Stimulated activated CD8-positive, alpha-beta memory T cell treated with anti-CD3 and anti-CD28 coated beads, Interleukin-2, amount 100 ng/mL, for 1 hour (primary cell): ENCODE measurements at regions not wholly inside any gene's neighbourhood (a gene's known extent, or its start where the extent isn't known, plus 50 kb on each side); places are given as distances from the start of the nearest gene placed in this dataset.
"Not testable (repeated sequence)": the region's sequence is repeated elsewhere in the genome, so short reads cannot be mapped to it uniquely, and the experiment has no call there.

Experiments
- DNase-seq, 2 donors: peaks; one replicate each; pipeline ENCODE4 v3.0.0-alpha.2; 2020; ENCODE audit warnings: low read depth in 2 of 2

DNA sequence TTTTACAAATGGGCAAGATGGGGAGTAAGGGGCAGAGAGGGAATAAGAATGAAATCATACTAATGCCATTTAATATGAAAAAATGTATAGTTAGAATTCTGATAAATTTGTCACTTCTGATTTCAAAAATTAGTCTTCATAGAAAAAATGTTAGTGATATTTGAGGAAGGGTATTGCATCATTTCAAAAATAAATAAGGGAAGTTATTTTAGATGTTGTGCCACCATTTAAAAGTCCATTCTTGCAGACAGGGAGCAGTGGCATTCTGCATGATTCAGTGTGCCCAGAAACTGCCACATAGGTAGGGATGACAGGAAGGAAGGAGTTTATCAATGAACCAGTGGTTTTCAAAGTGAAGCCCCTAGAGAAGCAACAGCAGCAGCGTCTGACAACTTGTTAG is 674.6 kb downstream of the EPM2A start:
- no peak for DNase-seq

DNA sequence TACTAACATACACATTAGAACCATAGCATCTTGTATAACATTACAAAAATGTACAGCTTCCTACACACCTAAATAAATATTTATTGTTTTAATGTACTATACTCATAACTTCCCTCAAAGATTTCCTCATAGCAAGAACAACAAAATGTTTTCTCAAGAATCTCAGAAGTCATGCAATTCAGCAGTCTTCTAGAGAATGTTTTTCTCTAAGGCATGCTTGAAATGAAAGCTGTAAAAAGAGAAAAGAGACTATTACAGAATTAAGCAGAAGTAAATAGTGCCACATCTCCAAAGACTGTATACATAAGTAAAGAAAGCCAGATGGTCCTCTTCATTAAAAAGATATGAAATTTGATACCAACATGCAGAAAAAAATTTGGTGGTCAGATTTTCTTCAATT is 672.2 kb downstream of the EPM2A start:
- DNase-seq, result no peak

DNA sequence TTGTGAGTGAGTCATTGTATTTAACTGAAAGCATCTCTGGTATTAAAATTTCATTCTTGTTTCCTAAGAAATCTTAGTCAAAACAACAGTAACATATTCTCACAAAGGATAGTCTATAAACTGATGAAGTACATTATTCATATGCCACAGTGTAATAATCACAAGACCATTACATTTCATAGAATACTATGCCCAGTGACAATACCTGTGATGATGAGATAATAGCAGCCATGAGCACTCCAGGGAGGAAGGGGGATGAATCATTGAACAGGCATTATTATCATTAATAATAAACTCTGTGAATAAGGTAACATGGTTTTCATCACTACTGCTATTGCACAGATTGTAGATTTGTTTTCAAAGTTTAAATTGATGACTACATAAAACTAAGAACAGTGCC is 667.9 kb downstream of the EPM2A start:
- DNase-seq, result no peak

DNA sequence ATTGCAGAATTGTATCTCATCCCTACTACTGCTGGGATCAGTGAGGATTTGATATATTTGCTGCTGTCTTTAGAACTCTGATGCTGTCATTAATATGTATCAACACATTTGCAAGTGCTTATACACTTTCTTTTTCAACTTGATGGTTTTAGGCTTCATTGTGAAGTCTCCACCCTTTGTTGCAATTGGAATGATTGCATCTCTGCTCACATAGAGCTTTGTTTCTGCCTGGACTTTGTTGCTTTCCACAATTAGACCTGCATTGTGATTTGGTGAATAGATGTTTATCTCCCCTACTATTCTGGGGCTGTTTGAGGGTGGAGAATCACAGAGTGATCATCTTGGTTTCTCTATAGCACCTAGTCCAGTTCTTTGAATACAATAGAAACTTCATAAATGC is 666.7 kb downstream of the EPM2A start:
- no peak for DNase-seq

DNA sequence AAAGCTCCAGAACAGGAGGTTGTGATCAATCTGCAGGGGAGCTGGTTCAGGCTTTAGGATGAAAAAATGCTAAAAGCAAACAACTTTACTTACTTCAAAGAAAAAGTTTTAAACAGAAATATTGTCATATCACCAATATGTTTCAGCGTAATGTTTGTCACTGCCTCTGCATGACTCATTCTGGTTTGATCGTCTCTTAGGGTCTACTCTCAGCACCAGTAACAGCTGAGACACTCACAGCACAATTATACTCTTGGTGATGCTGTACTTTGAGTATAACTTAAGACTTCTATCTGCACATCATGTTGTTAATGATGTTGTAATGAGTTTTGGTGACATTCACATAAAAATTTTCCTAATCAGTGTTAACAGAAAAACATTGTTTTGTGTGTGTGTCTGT is 665.4 kb downstream of the EPM2A start:
- DNase-seq, result no peak

DNA sequence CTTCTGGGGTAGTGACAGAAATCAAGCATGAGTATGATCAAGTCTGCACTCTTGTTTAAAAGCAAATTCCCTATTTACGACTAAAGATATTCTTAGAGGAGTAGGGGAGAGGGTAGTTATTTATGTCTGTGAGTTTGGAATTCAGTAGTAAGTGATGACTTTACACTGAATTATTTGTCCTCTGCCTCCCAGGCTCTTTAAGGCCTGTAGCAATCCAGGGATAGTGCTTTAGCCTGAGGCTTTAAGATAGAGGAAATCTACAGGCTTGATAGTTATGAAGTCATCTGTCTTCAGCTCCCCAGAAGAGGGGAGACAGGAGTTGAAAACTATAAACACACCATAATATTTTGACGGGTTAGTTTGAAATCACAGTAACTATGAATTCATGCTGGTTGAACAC is 664.5 kb downstream of the EPM2A start:
- DNase-seq, result no peak

DNA sequence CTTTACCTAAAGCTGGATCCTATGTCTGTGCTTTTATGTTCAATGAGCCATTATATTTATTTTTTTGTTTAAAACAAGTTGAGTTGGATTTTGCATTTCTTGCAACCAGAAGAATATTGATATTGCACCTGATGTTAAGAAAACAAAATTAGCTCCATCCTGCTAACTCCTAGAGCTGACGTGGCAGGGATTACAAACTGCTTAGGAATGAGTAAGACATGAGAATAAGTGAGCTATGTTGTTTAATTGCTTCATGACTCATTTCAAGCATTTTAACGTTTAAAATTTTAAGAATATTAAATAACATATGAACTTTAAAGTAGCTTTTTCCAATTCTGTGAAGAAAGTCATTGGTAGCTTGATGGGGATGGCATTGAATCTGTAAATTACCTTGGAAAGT is 663.5 kb downstream of the EPM2A start:
- no peak for DNase-seq

DNA sequence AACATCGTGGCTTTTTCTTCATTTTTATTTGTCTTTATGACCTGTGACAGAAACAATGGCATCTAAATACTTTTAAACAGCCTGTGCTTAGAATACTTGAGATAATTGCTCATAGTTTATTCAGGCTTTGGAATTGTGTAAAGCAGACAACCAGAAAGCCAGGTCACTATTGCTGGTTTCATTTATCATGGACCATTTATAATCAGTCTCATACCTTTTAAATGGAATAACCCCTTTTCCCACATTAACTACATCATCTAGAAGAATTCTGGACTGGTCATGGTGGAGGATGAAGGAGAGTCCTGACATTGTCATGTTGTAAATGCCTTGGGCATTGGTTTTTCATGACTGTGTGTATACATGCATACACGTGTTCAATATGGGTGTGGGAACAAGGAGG is 661.5 kb downstream of the EPM2A start:
- DNase-seq, result no peak

DNA sequence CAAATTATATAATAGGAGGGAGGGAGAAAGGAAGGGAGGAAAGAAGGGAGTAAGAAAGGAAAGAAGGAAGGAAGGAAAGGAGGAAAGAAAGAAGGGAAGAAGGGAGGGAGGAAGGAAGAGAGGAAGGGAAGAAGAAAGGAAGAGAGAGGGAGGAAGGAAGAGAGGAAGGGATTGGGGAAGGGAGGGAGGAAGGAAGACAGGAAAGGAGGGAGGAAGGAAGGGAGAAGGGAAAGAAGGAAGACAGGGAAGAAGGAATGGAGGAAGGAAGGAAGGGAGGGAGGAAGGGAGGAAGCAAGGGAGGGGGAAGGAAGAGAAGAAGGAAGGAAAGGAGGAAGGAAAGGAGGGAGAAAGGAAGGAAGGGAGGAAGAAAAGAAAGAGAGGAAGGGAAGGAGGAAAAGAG is 660.5 kb downstream of the EPM2A start:
- no peak for DNase-seq

DNA sequence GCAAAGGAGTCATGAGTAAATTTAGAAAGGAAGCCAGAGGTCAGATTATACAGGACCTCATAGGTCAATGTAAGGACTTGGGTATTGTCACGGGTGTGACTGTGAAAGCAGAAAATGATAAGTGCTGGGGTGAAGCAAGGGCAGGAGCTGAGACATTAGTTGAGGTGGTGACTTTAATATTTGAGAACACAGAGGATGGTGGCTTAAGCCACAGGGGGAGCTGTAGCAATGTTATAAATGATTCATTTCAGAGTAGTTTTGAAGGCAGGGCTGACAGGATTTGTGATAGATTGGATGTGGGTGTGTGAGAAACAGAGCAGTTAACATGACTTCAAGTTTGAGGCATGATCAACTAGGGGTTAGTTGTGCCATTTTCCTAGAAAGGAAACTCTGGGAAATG is 659.9 kb downstream of the EPM2A start:
- DNase-seq, result no peak

DNA sequence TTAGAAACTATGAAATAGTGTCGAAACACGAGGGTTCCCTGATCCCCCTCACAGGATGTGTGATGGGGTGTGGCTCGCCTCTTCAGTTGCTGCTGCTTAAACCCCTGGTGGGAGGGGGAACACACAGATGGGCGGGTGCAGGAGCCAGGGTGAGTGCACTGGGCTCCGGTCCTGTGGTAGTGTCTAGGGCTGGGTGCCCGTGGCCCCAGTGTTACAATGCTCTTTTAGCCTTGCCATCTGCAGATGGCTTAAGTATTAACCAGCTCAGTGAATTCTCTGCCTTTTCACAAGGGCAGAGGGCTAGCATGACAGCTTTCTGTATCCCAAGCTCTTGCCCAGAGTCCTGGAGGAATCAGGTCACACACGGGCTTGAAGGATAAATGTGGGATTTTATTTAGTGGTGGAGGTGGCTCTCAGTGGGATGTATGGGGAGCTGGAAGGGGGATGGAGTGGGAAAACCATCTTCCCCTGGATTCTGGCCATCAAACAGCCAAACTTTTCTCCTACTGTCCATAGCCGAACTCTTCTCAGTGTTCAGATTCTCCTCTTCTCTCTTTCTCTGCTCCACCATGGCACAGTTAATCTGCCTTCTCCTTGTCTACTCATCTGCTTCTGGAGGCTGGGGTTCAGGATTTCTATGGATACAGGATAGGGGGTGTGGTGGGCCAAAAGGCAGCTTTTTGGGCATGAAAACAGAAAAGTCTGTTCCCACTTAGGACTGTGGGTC is 659.0 kb downstream of the EPM2A start:
- no peak for DNase-seq

DNA sequence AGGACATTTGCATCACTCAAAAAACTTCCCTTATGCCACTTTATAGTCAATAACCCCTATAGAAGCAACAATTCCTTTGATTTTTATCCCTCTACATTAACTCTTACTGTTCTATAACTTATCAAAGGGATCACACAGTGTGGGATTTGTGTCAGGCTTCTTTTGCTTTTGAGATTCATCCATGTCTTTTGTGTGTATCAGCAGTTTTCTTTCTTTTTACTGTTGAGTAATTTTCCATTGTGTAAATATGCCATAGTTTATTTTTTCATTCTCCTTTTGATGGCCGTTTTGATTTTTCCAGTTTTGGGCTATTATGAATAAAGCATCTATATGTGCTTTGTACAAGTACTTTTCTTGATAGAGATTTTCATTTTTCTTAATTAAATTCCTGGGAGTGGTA is 657.9 kb downstream of the EPM2A start:
- DNase-seq, result no peak

DNA sequence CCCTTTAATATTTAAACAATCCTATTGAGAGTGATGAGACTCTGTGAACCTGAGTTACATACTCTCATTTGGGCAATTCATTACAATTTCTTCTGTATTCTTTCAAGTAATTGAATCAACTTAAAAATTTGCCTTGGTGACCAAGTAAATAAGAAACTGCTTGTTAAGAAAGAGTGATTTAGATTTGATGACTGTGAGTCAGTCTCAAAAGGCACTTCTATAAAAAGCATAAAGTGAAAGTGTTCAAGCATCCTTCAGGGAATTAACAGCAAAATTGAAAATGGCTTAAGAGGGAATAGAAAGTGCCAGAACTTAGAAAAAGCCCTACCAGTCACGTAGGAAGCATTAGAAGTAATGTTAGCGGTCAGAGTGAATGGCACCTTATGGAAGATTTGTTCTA is 654.7 kb downstream of the EPM2A start:
- no peak for DNase-seq

DNA sequence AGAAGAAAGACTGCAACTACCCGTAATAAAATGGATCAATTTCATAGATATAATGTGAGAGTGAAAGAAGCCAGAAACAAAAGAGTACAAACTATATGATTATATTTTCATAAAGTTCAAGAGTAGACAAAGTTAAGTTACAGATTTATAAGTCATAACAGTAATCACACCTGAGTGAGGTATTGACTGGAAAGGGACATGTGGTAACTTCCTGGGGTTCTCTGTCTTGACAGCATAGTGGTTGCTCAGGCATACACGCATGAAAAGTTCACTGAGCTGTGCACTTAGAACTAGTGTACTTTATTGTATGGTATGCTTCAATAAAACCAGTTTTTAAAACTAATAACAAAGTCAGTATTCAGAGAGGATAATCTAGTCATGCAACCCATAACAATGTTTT is 653.6 kb downstream of the EPM2A start:
- DNase-seq, result no peak

DNA sequence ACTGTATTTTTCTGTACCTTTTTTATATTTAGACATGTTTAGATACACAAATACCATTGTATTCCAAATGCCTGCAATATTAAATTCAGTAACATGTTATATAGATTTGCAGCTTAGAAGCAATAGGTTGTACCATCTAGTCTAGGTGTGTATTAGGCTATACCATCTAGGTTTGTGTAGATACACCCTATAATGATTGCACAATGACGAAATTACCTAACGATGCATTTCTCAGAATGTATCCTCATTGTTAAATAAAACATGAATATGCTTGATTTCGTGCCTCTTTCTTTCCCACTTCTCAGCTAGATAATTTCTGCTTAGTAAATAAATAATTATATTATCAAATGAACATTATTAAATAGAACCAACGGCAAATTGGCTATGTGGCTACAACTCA is 653.0 kb downstream of the EPM2A start:
- no peak for DNase-seq

DNA sequence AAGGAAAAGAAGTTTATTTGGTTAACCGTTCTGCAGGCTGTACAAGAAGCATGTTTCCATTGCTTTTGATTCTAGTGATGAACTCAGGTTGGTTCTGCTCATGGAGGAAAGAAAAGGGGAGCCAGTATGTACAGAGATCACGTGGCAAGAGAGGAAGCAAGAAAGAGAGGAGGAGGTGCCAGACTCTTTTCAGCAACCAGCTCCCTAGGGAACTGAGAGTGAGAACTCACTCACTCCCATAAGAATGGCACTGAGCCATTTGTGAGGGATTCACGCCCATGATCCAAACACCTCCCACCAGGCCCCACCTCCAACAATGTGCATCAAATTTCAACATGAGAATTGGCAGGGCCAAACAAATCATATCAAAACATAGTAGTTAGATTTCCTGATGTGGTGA is 649.1 kb downstream of the EPM2A start:
- DNase-seq, result no peak

DNA sequence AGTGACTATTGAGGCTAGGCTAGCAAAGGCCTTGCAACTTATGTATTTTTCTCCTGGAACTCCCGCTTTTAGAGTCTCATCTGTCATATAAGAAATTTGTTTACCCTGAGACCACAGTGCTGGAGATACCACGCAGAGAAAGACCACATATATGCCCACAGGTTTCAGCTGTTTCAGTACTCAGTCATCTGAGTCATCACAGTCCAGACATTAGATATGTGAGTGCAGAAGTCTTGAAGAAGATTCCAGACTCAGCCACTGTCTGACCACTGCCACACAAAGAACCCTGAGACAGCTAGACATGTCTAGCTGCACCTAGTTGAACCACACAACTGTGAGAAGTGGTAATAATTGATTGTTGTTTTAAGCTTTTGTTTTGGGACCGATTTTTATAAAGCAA is 648.3 kb downstream of the EPM2A start:
- DNase-seq, result no peak

DNA sequence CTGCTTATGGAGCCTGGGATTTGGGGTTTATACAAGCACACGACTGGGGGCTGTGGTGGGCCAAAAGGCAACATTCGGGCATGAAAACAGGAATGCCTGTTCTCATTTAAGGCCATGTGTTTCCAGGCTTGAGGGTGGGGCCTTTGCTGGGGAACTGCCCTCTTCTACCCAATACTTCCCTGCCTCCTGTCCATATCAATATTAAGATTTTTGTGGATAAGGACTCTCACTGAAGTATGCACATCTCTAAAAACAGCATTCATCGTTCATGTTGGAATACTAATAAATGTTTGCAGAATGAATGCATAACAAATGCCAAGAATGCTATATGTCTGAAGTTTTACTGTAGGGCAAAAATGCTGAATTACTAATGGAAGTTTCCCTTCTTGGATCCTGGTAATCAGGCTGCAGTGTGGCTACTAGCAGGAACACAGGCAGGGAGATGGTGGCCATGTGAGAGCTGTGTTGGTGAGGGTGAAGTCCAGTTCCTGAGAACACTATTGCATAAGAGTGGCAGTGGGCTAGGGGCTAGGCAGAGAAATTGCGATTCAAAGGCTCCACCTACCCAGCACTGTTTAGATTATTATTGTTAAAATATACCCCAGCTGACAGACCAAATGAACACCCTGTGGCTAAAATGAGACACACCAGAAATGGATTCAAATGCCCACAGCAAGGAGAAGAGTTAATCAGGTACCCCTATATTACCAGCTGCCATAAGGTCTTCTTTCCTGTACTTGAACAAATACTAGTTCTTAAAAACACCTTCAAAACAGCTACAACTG is 644.3 kb downstream of the EPM2A start:
- no peak for DNase-seq

DNA sequence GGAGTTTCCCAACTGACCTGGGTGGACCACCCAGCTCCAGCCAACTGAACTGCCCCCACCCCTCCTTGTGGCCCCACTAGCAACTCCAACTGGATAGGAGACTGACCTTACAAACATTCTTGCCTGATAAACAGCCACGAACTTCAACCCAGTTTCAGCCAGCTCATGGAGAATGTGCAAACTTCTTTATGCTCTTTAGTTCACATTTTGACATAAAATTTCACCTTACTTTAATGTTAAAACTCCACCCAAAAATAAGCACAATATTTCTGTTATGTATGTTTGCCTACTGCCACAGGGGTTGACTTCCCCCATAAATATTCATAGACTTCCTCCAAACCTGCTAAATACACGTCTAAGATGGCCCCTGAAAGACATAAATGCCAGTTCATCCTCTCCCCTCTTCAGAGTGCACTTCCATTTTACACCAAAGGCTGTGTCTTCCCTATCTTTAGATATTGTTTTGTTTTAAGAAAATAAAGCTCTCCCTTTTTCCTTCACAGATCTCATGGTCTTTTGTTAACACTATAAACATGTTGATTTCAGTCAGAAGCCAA is 643.7 kb downstream of the EPM2A start:
- DNase-seq, result no peak

DNA sequence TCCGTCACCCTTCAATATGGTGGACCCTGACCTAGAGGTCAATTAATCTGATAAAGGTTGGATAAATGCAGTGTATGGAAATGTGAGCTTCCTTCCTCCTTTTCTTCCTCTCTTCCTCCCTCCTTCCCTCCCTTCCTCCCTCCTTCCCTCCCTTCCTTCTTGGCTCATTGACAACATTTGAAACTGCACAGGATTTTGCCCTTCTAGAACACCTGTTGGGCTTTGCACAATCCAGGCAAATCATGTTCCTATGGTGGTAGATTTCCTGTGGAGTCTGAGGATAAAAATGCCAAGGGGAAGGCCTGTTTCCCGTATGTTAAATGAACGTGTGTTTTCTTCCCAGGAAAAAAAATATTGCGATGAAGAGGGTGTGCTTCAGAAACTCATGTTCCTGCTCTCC is 642.8 kb downstream of the EPM2A start:
- no peak for DNase-seq

DNA sequence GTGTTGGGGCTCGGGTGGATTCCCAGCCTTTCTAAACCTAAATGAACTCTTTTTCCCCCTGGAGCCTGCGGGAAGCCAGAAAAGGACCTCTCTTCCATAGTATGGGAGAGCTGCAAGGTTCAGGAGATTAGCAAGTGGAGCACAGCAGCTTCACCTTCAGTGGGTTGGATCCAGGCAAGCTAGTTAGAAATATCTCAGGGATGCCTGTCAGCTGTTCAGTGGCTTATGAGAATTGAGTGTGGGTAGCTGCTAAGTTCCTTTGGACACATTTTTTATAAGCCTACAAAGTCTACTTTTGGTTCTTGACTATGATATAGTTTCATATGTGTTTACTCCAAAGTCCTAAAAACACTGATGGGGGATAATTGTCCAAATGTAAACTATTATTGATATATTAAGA is 642.1 kb downstream of the EPM2A start:
- no peak for DNase-seq

DNA sequence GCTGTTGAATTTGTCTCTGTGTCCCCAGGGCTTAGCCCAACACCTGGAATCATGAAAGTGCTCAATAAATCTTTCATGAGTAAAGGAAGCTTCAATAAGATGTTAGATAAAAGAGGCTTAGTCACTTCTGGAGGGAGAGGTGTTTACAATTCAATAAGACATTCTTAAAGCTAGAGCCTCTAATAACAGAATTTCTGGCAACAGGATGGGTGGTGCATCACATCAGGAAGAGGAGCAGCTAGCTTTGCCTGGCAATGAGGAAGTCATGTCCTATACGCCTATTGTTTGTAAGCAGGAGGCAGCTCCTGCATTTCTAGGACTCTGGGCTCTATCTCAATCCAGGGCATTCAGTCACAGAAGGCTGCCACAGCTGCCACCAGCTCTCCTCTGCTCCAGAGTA is 638.5 kb downstream of the EPM2A start:
- DNase-seq, result no peak

DNA sequence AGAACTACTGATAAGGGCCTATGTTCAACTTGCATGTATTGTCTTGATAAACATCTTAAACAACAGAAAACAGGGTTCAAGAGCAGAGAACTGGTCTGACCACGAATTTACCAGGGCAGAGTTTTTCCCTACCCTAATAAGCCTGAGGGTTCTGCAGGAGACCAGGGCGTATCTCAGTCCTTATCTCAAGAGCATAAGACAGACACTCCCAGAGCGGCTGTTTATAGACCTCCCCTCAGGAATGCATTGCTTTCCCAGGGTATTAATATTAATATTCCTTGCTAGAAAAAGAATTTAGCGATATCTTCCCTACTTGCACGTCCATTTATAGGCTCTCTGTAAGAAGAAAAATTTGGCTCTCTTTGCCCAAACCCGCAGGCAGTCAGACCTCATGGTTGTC is 637.2 kb downstream of the EPM2A start:
- not testable (repeated sequence) for DNase-seq
